Retinal pigment epithelial cell (primary cell): ENCODE measurements at regions not wholly inside any gene's neighbourhood (a gene's known extent, or its start where the extent isn't known, plus 50 kb on each side); places are given as distances from the start of the nearest gene placed in this dataset.
"Not testable (repeated sequence)": the region's sequence is repeated elsewhere in the genome, so short reads cannot be mapped to it uniquely, and the experiment has no call there.

ENCODE experiments used
- DNase-seq: peaks from one replicate; pipeline ENCODE4 v3.0.0-alpha.2; 2010; ENCODE audit warnings: low read depth
- H3K4me3 ChIP-seq: 2 replicates; pipeline ENCODE4 v1.5.1; 2011; ENCODE audit warnings: mild to moderate bottlenecking, low read length, control low read depth, moderate library complexity
- TF ChIP-seq, protein P1 (sequence below): conservative IDR thresholded peaks from 2 replicates; pipeline ENCODE4 v1.5.1; 2011; ENCODE audit warnings: low read depth, low read length, control low read depth, inconsistent platforms

DNA sequence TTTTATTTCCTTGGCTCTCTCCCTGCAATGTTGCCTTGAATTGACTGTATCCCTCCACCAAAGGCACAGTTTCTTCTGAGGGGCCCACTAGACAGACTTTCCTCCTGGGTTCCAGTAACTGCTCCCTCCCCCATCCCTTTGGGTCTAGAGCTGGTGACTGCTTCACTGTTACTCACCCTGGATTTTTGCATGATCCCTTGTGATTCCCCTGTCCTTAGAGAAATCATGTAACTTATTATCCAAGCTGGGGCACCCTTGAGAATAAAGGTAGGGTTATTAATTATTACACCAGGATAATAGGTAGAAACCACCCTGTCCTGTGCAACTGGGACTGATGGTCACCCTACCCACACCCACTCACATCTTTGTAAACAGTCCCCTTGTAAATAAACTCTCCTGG is 67.5 kb upstream of the FYN start:
- H3K4me3 ChIP-seq, result no peak overlapping the region
- DNase-seq, result no peak
- TF ChIP-seq, protein P1, sequence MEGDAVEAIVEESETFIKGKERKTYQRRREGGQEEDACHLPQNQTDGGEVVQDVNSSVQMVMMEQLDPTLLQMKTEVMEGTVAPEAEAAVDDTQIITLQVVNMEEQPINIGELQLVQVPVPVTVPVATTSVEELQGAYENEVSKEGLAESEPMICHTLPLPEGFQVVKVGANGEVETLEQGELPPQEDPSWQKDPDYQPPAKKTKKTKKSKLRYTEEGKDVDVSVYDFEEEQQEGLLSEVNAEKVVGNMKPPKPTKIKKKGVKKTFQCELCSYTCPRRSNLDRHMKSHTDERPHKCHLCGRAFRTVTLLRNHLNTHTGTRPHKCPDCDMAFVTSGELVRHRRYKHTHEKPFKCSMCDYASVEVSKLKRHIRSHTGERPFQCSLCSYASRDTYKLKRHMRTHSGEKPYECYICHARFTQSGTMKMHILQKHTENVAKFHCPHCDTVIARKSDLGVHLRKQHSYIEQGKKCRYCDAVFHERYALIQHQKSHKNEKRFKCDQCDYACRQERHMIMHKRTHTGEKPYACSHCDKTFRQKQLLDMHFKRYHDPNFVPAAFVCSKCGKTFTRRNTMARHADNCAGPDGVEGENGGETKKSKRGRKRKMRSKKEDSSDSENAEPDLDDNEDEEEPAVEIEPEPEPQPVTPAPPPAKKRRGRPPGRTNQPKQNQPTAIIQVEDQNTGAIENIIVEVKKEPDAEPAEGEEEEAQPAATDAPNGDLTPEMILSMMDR, result no peak

DNA sequence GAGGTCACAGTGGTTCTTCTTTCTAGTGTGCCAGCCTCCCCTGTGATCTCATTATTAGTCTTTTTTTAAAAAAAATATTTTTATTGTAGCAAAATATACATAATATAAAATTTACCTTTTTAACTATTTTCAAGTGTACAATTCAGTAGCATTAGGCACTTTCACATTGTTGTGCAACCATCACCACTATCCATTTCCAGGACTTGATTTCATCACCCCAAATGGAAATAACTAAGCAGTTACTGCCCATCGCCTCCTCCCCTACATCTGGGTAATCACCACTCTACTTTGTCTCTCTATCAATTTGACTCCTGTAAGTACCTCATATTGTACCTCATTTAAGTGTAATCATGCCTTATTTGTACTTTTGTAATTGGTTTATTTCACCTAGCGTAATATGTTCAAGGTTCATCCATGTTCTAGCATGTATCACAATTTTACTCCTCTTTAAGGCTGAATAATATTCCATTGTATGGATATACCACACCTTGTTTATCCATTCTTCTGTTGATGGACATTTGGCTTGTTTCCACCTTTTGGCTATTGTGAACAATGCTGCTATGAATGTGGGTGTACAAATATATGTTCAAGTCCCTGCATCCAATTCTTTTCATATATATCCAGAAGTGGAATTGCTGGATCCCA is 68.6 kb upstream of the FYN start:
- no peak for DNase-seq
- TF ChIP-seq, protein P1, result no peak
- H3K4me3 ChIP-seq, result no peak overlapping the region

- no peak overlapping the region for H3K4me3 ChIP-seq
- no peak for DNase-seq
- TF ChIP-seq, protein P1, result no peak
Measured at GRCh38 chr6:111942561-111942960, 69.3 kb upstream of the FYN start.

DNA sequence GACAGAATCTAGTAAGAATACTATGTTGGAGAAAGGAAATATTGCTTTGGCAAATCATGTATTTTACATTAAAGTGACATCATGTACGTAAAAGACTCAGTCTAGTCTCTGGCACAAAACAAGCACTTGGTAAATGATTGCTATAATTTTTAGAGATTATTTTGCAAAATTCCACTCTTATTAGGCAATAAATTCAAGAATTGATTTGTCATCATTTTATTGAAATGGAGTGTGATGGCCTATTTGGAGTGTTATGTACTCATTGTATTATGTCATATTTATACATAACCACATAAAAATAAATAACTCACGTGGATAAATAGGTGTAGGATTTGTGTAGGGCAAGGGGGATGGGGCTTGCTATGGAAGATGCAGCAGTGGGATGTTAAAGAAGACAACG is 70.0 kb upstream of the FYN start:
- TF ChIP-seq, protein P1, result no peak
- H3K4me3 ChIP-seq, result no peak overlapping the region
- DNase-seq, result no peak

GRCh38 chr6:111943726-111944125 is 70.5 kb upstream of the FYN start:
- no peak overlapping the region for H3K4me3 ChIP-seq
- TF ChIP-seq, protein P1, result no peak
- no peak for DNase-seq

- no peak for DNase-seq
- no peak overlapping the region for H3K4me3 ChIP-seq
- TF ChIP-seq, protein P1, result no peak
Measured at GRCh38 chr6:111944541-111944940, 71.3 kb upstream of the FYN start.

GRCh38 chr6:111949546-111949945 is 76.3 kb upstream of the FYN start:
- no peak overlapping the region for H3K4me3 ChIP-seq
- TF ChIP-seq, protein P1, result no peak
- DNase-seq, result no peak

DNA sequence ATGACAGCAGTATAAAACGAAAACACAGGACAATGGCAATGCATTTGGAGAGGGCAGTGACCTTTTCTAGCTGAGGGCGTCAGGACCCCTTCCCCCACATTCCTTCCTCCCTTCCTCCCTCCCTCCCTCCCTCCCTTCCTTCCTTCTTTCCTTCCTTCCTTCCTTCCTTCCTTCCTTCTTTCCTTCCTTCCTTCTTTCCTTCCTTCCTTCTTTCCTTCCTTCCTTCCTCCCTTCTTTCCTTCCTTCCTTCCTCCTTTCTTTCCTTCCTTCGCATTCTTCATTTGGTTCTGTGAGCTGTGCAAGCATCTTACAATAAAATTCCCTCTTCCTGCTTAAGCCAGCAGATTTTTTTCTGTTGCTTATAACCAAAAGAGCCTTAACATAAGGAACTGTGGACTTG is 76.7 kb upstream of the FYN start:
- not testable (repeated sequence) for H3K4me3 ChIP-seq, DNase-seq
